ENCODE measurements at regions not wholly inside any gene's neighbourhood (a gene's known extent, or its start where the extent isn't known, plus 50 kb on each side); places are given as distances from the start of the nearest gene placed in this dataset.

DNA sequence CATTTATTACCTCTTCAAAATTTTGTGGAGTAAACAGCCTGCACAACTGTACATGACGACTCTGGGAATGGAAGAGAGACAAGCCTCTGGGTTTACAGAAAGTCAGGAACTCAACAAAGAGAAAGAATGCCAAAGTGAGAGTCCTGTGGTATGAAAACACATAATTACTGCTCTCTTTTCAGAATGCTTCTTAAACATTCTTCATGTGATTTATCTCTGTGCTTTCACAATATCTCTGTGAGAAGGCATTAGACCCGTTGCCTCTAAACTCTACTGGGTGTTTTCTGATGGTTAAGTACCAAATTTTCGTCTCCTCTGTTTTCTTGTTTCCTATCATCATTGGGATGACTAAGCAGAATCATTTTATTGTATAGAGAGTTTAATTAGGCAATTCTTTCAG lies 966.6 kb upstream of the SLIT2 start:
- no peaks in the 10 kb centered on the region for H3K27me3 ChIP-seq (ENCODE audit: insufficient read depth, low read length, poor library complexity, severe bottlenecking)
- no peak overlapping the region for H2AFZ ChIP-seq (ENCODE audit: low read length)
- no peaks in the 10 kb centered on the region for H3K79me2 ChIP-seq (ENCODE audit: insufficient read depth, low read length)
- H4K20me1 ChIP-seq (ENCODE audit: insufficient read depth, low read length, poor library complexity, severe bottlenecking) = no peaks in the 10 kb centered on the region
- no peaks in the 10 kb centered on the region for H3K9me2 ChIP-seq (replicated peaks; ENCODE audit: low read depth, low read length)
- no peak overlapping the region for H3K9ac ChIP-seq (ENCODE audit: low read depth, low read length, poor library complexity, severe bottlenecking)
- H3K9me3 ChIP-seq (ENCODE audit: insufficient read depth, low read depth, low read length) = no peaks in the 10 kb centered on the region
- H3F3A ChIP-seq (ENCODE audit: low read depth) = no peaks in the 10 kb centered on the region
- no peaks in the 10 kb centered on the region for H3K4me1 ChIP-seq (ENCODE audit: insufficient read depth, low read length, poor library complexity, severe bottlenecking)
- H3K4me3 ChIP-seq (ENCODE audit: low read length, poor library complexity, severe bottlenecking) = no peak overlapping the region
- TF ChIP-seq, protein P1, sequence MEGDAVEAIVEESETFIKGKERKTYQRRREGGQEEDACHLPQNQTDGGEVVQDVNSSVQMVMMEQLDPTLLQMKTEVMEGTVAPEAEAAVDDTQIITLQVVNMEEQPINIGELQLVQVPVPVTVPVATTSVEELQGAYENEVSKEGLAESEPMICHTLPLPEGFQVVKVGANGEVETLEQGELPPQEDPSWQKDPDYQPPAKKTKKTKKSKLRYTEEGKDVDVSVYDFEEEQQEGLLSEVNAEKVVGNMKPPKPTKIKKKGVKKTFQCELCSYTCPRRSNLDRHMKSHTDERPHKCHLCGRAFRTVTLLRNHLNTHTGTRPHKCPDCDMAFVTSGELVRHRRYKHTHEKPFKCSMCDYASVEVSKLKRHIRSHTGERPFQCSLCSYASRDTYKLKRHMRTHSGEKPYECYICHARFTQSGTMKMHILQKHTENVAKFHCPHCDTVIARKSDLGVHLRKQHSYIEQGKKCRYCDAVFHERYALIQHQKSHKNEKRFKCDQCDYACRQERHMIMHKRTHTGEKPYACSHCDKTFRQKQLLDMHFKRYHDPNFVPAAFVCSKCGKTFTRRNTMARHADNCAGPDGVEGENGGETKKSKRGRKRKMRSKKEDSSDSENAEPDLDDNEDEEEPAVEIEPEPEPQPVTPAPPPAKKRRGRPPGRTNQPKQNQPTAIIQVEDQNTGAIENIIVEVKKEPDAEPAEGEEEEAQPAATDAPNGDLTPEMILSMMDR (conservative IDR thresholded peaks at IDR 0.05; ENCODE audit: low read length) = no peak
- TF ChIP-seq EZH2phosphoT487 (IDR thresholded peaks at IDR 0.05; ENCODE audit: borderline replicate concordance) = no peak
- no peaks in the 10 kb centered on the region for H3K36me3 ChIP-seq (ENCODE audit: insufficient read depth, low read length)
- no peak overlapping the region for H3K4me2 ChIP-seq (ENCODE audit: low read depth, low read length, poor library complexity, severe bottlenecking)

- Histone ChIP-seq H3K27me3 (ENCODE audit: insufficient read depth, low read length, poor library complexity, severe bottlenecking) (no peaks in the 10 kb centered on the region), H3K36me3 (ENCODE audit: insufficient read depth, low read length) (no peaks in the 10 kb centered on the region)
Observed at GRCh38 chr4:19278665-19279064, 973.0 kb upstream of the SLIT2 start.

GRCh38 chr4:19266566-19266965 lies 985.1 kb upstream of the SLIT2 start:
- H3K27me3 ChIP-seq (ENCODE audit: insufficient read depth, low read length, poor library complexity, severe bottlenecking) = no peaks in the 10 kb centered on the region
- H4K20me1 ChIP-seq (ENCODE audit: insufficient read depth, low read length, poor library complexity, severe bottlenecking) = no peaks in the 10 kb centered on the region
- no peak overlapping the region for H3K4me2 ChIP-seq (ENCODE audit: low read depth, low read length, poor library complexity, severe bottlenecking)
- no peak overlapping the region for H2AFZ ChIP-seq (ENCODE audit: low read length)
- H3K9ac ChIP-seq (ENCODE audit: low read depth, low read length, poor library complexity, severe bottlenecking) = no peak overlapping the region
- H3K79me2 ChIP-seq (ENCODE audit: insufficient read depth, low read length) = no peaks in the 10 kb centered on the region
- H3K9me3 ChIP-seq (ENCODE audit: insufficient read depth, low read depth, low read length) = no peaks in the 10 kb centered on the region
- H3K36me3 ChIP-seq (ENCODE audit: insufficient read depth, low read length) = no peaks in the 10 kb centered on the region
- H3K4me1 ChIP-seq (ENCODE audit: insufficient read depth, low read length, poor library complexity, severe bottlenecking) = no peaks in the 10 kb centered on the region
- no peaks in the 10 kb centered on the region for H3F3A ChIP-seq (ENCODE audit: low read depth)
- no peak overlapping the region for H3K4me3 ChIP-seq (ENCODE audit: low read length, poor library complexity, severe bottlenecking)
- TF ChIP-seq EZH2phosphoT487 (IDR thresholded peaks at IDR 0.05; ENCODE audit: borderline replicate concordance) = no peak
- TF ChIP-seq, protein P1 (conservative IDR thresholded peaks at IDR 0.05; ENCODE audit: low read length) = no peak
- H3K9me2 ChIP-seq (replicated peaks; ENCODE audit: low read depth, low read length) = no peaks in the 10 kb centered on the region

More at GRCh38 chr4:19278665-19279064, 973.0 kb upstream of the SLIT2 start:
- TF ChIP-seq, protein P1 (conservative IDR thresholded peaks at IDR 0.05; ENCODE audit: low read length) = no peak
- TF ChIP-seq EZH2phosphoT487 (IDR thresholded peaks at IDR 0.05; ENCODE audit: borderline replicate concordance) = no peak
- no peak overlapping the region for H3K9ac ChIP-seq (ENCODE audit: low read depth, low read length, poor library complexity, severe bottlenecking)
- no peaks in the 10 kb centered on the region for H3F3A ChIP-seq (ENCODE audit: low read depth)
- no peaks in the 10 kb centered on the region for H4K20me1 ChIP-seq (ENCODE audit: insufficient read depth, low read length, poor library complexity, severe bottlenecking)
- H2AFZ ChIP-seq (ENCODE audit: low read length) = no peak overlapping the region
- H3K79me2 ChIP-seq (ENCODE audit: insufficient read depth, low read length) = no peaks in the 10 kb centered on the region
- no peak overlapping the region for H3K4me3 ChIP-seq (ENCODE audit: low read length, poor library complexity, severe bottlenecking)
- no peaks in the 10 kb centered on the region for H3K4me1 ChIP-seq (ENCODE audit: insufficient read depth, low read length, poor library complexity, severe bottlenecking)
- no peaks in the 10 kb centered on the region for H3K9me2 ChIP-seq (replicated peaks; ENCODE audit: low read depth, low read length)
- H3K9me3 ChIP-seq (ENCODE audit: insufficient read depth, low read depth, low read length) = no peaks in the 10 kb centered on the region
- H3K4me2 ChIP-seq (ENCODE audit: low read depth, low read length, poor library complexity, severe bottlenecking) = no peak overlapping the region

Data from Loucy (cell line).